ENCODE measurements at regions not wholly inside any gene's neighbourhood (a gene's known extent, or its start where the extent isn't known, plus 50 kb on each side); places are given as distances from the start of the nearest gene placed in this dataset.
"Not testable (repeated sequence)": the region's sequence is repeated elsewhere in the genome, so short reads cannot be mapped to it uniquely, and the experiment has no call there.

DNA sequence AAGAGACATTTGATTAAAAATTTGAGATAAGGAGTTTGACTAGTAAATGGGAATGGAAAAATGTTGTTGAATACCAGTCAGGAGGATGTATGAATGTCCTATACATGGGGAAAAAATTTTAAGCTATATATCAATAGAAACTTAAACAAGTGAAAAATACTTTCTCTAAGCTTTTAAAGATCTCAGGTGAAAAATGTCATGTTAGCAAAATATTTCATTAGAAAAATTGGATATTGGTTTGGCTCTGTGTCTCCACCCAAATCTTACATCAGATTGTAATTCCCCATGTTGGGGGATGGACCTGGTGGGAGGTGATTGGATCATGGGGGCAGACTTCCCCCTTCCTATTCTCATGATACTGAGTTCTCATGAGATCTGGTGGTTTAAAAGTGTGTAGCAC is 279.6 kb upstream of the CADM2 start:
- no peak for DNase-seq (ENCODE audit: low spot score)

DNA sequence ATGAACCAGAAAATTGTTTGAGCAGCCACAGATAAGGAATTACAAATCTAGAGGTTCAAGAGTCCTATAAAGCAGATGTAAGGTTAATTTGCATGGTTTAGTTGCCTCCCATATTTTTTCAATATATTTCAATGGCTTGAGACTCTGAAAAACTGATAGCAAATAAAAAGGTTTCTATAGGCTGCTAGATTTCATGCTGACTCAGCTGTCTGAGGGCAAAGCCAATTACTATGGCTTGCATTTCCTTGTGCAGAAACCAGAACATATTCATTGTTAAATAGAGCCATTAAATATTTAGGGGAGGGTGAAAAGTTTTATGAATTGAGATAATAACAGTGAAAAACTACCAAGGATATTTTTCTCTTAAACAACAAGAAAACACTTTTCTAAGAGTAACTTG is 278.1 kb upstream of the CADM2 start:
- no peak for DNase-seq (ENCODE audit: low spot score)

DNA sequence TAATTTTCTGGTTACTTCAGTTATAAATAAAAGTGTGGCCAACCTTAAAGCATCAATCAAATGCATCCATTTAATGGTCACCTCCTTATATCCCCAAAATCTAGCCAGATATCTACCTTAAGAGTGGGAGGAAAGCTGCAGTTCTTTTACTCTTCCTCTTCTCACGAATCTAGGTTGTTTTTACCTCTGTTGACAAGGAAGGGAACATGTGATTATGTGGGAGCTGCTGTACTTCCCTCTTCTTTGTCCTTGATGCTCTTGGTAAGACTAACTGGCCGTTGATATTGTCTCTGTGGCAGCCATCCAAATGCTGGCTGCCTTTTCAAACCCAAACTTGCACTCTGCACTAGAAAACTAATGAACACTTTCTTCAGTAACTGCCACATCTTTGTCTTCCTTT is 275.3 kb upstream of the CADM2 start:
- DNase-seq (ENCODE audit: low spot score) = no peak

DNA sequence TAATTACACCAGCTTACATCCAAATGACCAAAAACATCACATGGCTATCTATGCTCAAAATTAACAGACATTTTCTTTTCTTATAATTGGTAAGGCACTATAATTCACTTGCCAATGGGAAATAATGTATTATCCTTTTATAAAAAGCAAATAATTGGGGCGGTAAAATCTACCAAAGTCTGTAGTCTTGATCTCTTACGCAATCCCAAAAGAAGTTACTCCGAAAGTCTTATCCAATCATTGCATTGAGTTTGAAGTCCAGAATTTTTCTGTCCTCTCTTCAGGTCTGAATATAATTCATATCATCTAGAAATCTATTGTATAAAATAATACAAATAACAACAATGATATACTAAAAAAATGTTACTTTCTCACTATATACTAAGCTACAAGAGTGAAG is 273.3 kb upstream of the CADM2 start:
- DNase-seq (ENCODE audit: low spot score) = no peak

DNA sequence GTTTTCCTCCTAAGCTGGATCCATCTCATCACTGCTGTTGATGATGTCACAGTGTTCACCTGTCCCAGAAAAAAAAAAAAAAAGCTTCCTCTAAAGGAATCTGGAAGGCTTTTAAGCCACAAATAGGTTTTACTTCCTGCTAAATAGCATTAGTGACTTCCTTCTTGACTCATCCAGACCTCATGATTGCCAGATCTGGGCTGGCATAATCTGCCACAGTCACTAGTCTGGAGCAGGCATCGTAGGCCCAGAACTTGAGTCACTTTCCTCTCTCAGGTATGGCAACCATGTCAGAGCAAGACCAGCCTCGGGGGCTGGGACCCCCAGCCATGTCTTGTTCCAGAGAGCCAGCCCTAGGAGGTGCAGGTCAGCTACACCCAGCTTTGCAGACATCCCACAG is 266.5 kb upstream of the CADM2 start:
- DNase-seq (ENCODE audit: low spot score) = no peak

DNA sequence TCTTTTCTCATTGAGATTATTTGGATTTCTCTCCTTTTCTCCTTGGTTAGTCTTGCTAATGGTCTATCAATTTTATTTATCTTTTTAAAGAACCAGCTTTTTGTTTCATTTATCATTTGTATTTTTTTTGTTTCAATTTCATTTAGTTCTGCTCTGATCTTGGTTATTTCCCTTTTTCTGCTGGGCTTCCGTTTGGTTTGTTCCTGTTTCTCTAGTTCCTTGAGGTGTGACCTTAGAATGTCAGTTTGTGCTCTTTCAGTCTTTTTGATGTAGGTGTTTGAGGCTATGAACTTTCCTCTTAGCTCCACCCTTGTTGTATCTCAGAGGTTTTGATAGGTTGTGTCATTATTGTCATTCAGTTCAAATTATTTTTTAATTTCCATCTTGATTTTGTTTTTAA is 248.5 kb upstream of the CADM2 start:
- not testable (repeated sequence) for DNase-seq (ENCODE audit: low spot score)

DNA sequence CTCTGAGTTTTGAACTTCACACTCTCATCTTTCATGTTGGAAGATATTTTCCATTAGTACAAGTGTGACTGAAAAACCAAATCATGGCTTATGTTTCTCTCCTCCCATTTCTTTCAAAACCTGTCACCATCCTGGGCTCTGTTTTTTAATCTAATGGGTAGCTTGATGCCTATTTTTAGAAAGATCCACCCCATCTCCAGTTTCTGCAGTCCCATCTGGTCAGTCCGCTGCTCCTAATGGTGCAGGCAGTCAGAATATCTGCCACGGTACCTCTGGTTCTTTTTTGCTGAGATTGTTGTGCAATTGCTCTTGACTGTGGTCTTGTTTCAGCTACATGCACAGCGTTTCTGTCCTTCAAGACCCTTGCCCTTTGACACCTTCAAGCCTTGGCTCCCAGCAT is 240.9 kb upstream of the CADM2 start:
- no peak for DNase-seq (ENCODE audit: low spot score)

DNA sequence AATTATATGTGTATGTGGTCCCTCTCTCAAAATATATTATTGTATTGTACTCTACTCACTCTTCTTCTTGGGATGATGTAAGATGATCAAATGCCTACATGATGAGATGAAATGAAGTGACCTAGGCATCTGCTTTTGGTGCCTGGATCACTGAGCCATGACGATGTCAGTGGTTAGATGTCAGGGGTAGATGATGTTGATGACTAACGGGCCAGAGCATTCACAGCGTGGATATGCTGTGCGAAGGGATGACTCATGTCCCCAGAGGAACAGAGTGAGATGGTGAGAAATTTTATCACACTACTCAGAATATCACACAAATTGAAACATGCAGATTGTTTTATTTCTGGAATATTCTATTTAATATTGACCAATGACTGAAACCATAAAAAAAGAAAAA is 233.9 kb upstream of the CADM2 start:
- DNase-seq (ENCODE audit: low spot score) = peak; percentile 21

DNA sequence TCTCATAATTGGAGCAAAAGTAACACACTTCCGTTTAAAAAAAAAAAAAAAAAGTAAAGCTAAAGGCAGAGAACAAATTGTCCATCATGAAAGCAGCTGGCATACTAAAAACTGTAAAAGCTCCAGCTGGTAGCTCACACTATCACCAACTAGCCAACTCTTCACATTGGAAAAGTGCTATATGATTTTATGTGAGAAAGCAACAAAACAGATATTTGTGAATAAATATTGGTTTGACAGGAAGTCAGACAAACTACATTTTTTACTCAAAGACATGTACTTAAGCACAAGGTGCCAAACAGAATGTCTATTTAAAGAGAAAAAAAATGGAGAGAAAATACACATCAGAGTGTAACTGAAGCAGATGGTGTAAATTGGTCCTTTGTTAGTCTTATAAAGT is 231.2 kb upstream of the CADM2 start:
- DNase-seq (ENCODE audit: low spot score) = no peak

DNA sequence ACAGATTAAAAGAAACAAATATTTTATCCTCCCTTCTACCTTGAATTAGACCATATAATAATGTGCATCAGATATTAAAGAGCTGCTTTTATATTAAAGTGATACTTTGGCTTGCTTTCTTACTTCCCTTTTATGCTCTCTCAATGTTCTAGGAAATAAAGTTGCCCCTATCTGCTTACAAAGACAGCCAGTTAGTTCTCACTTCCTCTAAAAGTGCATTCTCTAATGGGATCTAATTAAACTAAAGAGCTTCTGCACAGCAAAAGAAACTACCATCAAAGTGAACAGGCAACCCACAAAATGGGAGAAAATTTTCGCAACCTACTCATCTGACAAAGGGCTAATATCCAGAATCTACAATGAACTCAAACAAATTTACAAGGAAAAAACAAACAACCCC is 224.1 kb upstream of the CADM2 start:
- DNase-seq (ENCODE audit: low spot score) = not testable (repeated sequence)

DNA sequence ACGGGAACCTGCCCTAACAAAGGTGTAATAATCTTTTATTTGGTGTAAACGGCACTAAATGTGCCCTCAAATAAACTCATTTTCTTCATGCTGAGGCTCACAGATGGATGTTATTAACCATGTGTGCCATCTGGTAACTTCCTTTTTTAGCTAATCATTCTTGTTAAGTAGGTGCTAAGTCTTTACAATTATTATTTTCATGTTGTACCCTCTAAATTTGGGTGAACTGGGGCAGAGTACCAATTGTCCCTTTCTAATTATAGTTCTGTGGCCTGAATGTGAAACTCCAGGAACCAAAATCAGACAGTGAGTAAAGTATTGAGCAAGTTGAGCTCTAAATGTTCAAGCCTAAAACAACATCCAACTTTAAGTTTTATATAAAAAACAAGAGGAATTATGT is 220.7 kb upstream of the CADM2 start:
- DNase-seq (ENCODE audit: low spot score) = no peak

DNA sequence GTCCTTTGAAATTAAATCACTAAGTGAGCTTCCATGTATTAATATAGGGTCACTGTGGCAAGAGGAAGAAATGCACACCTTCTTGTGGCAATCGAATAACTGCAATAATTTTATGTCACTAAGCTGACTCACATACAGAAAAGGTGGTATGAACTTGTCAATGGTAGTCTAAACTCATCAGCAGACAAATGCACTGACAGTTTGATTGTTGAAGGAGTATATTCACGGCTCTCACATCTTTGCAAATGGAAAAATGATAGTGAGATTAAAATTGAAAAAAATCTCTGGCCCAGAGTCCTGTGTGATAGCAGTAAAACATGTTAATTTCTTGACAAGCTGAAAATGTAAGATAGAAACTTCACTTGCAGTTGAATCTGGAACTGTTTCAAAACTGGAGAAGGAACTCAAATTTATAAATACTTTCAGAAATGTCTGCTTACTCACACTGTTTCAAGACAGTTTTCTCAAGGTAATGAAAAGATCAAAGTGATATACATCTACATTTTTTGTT is 215.8 kb upstream of the CADM2 start:
- DNase-seq (ENCODE audit: low spot score) = no peak

DNA sequence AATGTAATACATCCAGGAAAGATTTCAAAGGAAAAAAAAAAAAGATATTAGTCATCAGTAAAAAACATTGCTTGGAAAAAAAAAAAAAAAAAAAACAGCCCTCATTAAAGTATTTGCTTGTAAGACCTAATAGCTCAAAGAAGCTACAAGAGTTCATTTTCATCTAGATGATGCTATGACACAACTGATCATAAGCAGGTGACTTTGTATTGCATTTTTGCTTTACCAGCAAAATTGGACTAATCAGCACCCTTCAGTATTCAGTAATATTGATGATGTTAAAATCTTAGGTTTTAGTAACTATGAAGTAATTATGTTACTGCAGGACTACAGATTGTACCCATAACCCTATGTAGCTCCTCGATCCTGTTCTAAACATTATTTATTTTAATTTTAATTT is 214.7 kb upstream of the CADM2 start:
- DNase-seq (ENCODE audit: low spot score) = no peak

DNA sequence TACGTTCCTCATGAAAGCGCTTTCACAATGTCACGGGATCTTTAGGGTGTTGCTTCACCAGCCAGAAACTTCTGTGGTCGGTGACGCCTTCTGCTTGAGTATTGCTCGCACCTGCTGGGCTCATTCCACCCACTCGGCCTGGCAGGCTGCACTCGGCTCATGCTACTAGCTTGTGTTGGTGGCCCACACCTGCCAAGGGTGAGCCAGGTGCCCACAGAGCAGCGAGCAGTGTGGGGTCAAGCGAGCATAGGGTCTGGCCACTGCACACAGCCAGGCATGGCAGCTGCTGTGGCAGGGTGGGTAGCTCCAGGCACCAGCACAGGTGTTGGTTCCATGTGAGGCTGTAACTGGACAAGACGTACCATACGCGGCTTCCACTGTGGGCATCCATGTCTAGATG is 202.9 kb upstream of the CADM2 start:
- DNase-seq (ENCODE audit: low spot score) = no peak

DNA sequence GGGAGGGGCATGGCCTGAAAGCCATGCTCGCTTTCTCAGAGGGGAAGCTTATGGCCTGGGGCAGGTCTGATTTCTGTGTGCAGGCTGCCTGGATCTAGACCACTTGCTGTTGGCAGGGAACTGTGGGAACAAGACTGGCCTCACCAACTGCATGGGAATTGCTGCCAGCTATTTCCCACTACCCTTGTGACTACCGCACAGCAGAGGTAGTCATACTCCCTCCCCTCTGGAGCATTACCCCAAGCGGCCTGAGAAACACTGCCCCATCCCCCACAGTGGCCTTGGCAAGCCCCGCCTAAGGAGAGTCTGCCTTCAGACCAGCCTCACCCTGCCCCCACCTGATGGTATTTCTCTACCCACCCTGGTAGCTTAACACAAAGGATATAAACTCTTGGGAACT is 199.4 kb upstream of the CADM2 start:
- no peak for DNase-seq (ENCODE audit: low spot score)

DNA sequence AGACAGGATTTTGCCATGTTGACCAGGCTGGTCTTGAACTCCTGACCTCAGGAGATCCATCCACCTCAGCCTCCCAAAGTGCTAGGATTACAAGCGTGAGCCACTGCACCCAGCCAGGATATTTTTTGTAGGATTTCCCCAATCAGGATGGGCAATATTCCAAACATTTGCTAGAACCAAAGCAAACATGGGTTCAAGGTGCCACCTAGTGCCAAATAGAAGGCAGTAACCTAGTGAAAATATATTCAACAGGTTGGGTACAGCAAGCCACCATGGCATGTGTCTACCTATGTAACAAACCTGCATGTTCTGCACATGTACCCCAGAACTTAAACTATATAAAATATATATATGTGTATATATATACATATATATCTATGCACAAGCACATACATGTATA is 185.9 kb upstream of the CADM2 start:
- DNase-seq (ENCODE audit: low spot score) = peak; percentile 25

DNA sequence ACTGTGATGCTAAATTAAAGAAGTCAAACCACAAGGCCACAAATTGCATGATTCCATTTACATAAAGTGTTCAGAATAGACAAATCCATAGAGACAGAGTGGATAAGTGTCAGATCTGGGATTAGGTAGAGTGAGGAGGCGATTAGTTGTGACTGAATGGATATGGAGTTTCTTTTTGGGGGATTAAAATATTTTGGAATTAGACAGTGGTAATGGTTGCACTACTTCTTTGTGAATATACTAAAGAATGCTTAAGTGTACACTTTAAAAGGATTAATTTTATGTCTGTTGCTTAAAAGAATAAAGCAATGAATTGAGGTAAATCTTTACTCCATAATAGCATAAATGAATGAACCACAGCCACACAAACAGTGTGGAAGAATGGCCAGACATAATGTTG is 175.5 kb upstream of the CADM2 start:
- no peak for DNase-seq (ENCODE audit: low spot score)

DNA sequence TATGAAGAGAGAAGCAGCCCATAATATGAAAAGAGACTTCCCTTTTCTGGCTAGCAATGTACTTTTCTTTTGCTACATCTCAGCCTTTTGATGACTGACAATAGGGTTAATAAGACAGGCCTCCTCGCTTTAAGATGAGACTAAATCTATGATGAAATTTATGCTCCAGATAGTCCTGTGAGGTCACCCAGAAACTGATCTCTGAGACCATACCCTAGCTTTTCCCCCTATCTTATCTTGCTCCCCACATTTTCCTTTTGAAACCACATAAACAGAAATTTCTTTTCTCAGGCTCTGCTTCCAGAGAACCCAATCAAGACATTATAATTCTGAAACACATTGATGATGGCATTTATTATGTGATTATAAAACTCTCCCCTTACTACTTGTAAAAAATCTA is 168.8 kb upstream of the CADM2 start:
- DNase-seq (ENCODE audit: low spot score) = no peak

DNA sequence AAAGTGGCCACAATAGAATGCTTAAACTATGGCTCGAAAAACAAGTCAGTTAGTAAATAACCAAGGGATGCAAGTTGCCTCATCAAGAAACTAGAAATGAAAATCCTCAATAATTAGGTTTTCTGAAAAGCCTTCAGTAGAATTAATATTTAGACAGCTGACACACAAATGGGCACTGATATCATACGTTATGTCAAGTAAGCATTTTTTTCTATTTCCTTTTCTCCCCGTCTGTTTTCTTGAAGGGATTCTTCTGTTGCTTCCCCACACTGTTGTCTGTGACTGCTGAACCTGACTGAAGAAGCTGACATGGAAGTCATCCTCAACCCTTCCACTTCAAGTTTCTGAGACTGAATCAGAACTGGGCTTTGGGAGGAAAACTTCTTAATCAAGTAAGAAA is 151.8 kb upstream of the CADM2 start:
- no peak for DNase-seq (ENCODE audit: low spot score)

DNA sequence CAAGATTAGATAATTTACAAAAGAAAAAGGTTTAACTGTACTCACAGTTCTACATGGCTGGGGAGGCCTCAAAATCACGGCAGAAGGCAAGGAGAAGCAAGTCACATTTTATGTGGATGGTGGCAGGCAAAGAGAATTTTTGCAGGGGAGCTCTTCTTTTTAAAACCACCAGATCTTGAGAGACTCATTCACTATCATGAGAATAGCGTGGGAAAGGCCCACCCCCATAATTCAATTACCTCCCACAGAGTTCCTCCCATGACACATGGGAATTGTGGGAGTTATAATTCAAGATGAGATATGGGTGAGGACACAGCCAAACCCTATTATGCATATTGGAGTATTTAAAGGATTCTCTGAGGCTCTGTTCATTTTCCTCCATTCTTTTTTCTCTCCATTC is 138.7 kb upstream of the CADM2 start:
- no peak for DNase-seq (ENCODE audit: low spot score)

DNA sequence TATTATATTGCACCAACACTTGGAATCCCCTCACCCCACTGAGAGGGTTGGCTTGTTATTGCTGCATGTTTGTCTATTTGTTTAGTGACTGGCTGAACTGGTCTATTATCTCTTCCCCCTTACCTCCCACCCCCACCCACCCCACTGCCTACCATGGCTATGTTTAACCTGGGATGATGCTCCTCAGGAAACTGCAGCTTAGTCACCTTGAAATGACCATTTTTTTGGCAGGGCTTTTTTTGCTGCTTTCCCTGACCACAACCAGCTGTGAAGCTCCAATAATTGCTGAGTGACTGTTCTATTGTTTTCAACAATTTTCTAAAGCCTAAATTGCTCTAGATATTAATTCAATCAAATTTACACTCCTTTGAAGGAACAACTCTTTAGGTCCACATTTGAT is 137.9 kb upstream of the CADM2 start:
- no peak for DNase-seq (ENCODE audit: low spot score)

DNA sequence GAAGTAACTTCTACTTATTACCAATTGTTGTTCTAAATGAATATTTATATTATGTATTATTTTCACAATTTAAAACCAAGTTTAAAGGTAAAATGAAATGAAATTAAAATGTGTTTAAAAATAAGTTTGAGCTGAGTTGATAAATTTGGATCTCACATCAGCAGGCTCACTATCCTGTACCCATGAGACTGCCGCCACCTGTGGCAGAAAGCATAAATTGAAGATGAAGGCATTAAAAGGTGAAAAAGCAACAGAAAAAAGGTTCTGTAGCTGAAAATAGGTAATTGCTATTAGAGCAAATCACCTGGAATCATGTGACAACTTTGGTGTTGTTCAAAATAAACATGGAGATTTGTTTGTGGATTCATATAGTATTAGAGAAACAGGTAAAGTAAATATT is 133.0 kb upstream of the CADM2 start:
- DNase-seq (ENCODE audit: low spot score) = no peak

DNA sequence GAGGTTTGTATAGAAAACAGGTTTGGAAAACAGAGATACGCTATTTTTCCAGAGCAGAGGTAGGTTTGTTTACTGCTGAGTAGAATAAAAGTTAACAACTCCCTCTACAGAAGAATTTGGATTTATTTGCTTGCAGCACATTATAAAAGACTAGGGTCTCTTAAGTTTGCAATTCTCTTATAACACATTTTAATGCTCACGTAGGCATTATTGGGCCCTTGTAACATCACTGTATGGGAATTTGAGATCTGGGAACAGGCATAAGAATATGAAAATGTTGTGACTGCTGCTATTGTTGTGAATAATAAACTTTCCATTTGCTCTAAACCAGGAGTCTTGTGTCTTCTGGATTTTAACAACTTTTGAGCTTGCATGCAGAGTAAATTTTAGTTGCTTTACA is 128.3 kb upstream of the CADM2 start:
- DNase-seq (ENCODE audit: low spot score) = no peak

DNA sequence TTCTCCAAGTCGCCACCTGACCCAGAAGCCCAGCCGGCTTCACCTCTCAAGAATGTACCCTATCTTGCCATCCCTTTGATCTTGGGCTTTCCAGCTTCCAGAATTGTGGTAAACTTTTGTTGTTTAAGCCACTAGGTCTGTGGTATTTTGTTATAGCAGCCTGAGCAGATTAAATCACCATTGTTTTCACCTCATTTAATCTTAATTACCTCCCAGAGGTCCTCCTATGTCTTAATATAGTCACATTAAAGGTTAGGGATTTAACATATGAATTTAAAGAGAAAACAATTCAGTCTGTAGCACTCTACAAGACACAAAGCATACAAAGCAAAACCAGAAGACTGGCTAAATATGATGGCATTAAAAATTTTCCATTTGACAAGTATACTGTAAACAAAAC is 123.4 kb upstream of the CADM2 start:
- DNase-seq (ENCODE audit: low spot score) = no peak

DNA sequence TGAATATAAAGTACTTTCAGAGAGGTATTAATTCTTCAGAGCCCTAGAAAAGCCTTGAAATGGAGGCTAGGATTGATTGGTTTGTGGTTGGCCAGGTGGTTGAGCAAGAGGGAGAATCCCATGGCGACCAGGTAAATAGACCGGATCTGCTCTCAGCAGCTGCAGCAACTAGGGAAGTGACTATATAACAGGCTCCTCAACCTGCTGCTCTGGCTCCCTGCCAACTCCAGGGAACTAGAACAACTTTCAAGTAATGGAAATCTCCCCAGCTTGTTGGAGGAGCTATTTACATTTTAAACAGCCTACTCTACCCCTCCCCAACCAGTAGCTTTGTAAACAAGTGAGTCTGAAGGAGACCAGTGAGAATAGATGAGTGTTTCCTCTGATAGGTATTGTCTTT is 121.8 kb upstream of the CADM2 start:
- DNase-seq (ENCODE audit: low spot score) = no peak
